ENCODE measurements at regions not wholly inside any gene's neighbourhood (a gene's known extent, or its start where the extent isn't known, plus 50 kb on each side); places are given as distances from the start of the nearest gene placed in this dataset.

GRCh38 chr2:211251016-211251415, 694.6 kb downstream of the CPS1 start:
- Histone ChIP-seq H4K20me1 (ENCODE audit: insufficient read depth) (no peaks in the 10 kb centered on the region), H3K4me3 (replicated peaks in 1 of 2; ENCODE audit: low read depth in 1 of 2, low read length in 2 of 2) (no peak overlapping the region), H3K9me2 (ENCODE audit: insufficient read depth) (no peaks in the 10 kb centered on the region), H3K79me2 (ENCODE audit: insufficient read depth, low read length) (no peaks in the 10 kb centered on the region), H3K4me1 (ENCODE audit: control insufficient read depth in 1 of 2, insufficient read depth in 2 of 2, low read length in 2 of 2) (peaks cover 6 to 7% of the 10 kb centered on the region in 2 experiments; a peak in 2 of 4 replicates), H2AFZ (ENCODE audit: low read depth, low read length, poor library complexity, severe bottlenecking) (no peak overlapping the region), H3K36me3 (ENCODE audit: control insufficient read depth in 1 of 2, insufficient read depth in 2 of 2, low read length in 2 of 2) (no peaks in the 10 kb centered on the region), H3K9me3 (ENCODE audit: control insufficient read depth in 1 of 2, insufficient read depth in 1 of 2, low read depth in 1 of 2, low read length in 2 of 2) (no peaks in the 10 kb centered on the region), H3K4me2 (ENCODE audit: low read length) (no peak overlapping the region), H3K27ac (ENCODE audit: low read depth, low read length) (no peak overlapping the region), H3K9ac (ENCODE audit: low read length) (no peak overlapping the region), H3K27me3 (ENCODE audit: insufficient read depth, low read length) (no peaks in the 10 kb centered on the region)
- no peak for DNase-seq (ENCODE audit: low read depth, low spot score)
- no peak for ATAC-seq
- no TSS peak for BruUV-seq (replicated peaks)
- TF ChIP-seq JUND (IDR thresholded peaks at IDR 0.05) (no peak), POLR2AphosphoS5 (IDR thresholded peaks at IDR 0.05; ENCODE audit: low read depth, low read length) (no peak), ZFX (IDR thresholded peaks at IDR 0.05) (no peak), RAD21 (IDR thresholded peaks at IDR 0.05; ENCODE audit: low read depth) (no peak), SIN3A (IDR thresholded peaks at IDR 0.05; ENCODE audit: low read depth) (no peak), ZNF274 (IDR thresholded peaks at IDR 0.05; ENCODE audit: low read depth, low read length) (no peak), YY1 (IDR thresholded peaks at IDR 0.05; ENCODE audit: extremely low read depth, insufficient replicate concordance, low read depth, low read length) (no peak), ELF1 (IDR thresholded peaks at IDR 0.05; ENCODE audit: borderline replicate concordance, low read depth) (no peak), EGR1 (IDR thresholded peaks at IDR 0.05; ENCODE audit: low read depth) (no peak), FOSL1 (IDR thresholded peaks at IDR 0.05; ENCODE audit: low read depth) (no peak), TCF7L2 (IDR thresholded peaks at IDR 0.05; ENCODE audit: borderline replicate concordance, extremely low read depth, insufficient read depth, insufficient read length) (no peak), EZH2phosphoT487 (IDR thresholded peaks at IDR 0.05; ENCODE audit: borderline replicate concordance) (no peak), POLR2A (IDR thresholded peaks at IDR 0.05; ENCODE audit: borderline replicate concordance, extremely low read depth, insufficient read depth, insufficient read length) (no peak), SRF (IDR thresholded peaks at IDR 0.05; ENCODE audit: low read depth) (no peak)
- TF ChIP-seq, protein P1, sequence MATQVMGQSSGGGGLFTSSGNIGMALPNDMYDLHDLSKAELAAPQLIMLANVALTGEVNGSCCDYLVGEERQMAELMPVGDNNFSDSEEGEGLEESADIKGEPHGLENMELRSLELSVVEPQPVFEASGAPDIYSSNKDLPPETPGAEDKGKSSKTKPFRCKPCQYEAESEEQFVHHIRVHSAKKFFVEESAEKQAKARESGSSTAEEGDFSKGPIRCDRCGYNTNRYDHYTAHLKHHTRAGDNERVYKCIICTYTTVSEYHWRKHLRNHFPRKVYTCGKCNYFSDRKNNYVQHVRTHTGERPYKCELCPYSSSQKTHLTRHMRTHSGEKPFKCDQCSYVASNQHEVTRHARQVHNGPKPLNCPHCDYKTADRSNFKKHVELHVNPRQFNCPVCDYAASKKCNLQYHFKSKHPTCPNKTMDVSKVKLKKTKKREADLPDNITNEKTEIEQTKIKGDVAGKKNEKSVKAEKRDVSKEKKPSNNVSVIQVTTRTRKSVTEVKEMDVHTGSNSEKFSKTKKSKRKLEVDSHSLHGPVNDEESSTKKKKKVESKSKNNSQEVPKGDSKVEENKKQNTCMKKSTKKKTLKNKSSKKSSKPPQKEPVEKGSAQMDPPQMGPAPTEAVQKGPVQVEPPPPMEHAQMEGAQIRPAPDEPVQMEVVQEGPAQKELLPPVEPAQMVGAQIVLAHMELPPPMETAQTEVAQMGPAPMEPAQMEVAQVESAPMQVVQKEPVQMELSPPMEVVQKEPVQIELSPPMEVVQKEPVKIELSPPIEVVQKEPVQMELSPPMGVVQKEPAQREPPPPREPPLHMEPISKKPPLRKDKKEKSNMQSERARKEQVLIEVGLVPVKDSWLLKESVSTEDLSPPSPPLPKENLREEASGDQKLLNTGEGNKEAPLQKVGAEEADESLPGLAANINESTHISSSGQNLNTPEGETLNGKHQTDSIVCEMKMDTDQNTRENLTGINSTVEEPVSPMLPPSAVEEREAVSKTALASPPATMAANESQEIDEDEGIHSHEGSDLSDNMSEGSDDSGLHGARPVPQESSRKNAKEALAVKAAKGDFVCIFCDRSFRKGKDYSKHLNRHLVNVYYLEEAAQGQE (IDR thresholded peaks at IDR 0.05; ENCODE audit: low read depth), result no peak
- TF ChIP-seq, protein P2, sequence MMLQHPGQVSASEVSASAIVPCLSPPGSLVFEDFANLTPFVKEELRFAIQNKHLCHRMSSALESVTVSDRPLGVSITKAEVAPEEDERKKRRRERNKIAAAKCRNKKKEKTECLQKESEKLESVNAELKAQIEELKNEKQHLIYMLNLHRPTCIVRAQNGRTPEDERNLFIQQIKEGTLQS (IDR thresholded peaks at IDR 0.05), result no peak
- TF ChIP-seq, protein P3, sequence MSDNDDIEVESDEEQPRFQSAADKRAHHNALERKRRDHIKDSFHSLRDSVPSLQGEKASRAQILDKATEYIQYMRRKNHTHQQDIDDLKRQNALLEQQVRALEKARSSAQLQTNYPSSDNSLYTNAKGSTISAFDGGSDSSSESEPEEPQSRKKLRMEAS (IDR thresholded peaks at IDR 0.05), result no peak
- TF ChIP-seq, protein P4, sequence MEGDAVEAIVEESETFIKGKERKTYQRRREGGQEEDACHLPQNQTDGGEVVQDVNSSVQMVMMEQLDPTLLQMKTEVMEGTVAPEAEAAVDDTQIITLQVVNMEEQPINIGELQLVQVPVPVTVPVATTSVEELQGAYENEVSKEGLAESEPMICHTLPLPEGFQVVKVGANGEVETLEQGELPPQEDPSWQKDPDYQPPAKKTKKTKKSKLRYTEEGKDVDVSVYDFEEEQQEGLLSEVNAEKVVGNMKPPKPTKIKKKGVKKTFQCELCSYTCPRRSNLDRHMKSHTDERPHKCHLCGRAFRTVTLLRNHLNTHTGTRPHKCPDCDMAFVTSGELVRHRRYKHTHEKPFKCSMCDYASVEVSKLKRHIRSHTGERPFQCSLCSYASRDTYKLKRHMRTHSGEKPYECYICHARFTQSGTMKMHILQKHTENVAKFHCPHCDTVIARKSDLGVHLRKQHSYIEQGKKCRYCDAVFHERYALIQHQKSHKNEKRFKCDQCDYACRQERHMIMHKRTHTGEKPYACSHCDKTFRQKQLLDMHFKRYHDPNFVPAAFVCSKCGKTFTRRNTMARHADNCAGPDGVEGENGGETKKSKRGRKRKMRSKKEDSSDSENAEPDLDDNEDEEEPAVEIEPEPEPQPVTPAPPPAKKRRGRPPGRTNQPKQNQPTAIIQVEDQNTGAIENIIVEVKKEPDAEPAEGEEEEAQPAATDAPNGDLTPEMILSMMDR (IDR thresholded peaks at IDR 0.05 in 2 of 3, conservative IDR thresholded peaks at IDR 0.05 in 1 of 3; ENCODE audit: borderline replicate concordance in 1 of 3, insufficient read depth in 1 of 3, low read depth in 2 of 3, low read length in 2 of 3), result no peak
- ChIA-PET POLR2A (no interaction called here), CTCF (no interaction called here), RAD21 (ENCODE audit: low non-redundant PET in 1 of 2, low total read pairs in 2 of 2, uncharacterized antibody in 2 of 2, unreplicated experiment in 2 of 2) (no interaction called here)
- intact Hi-C loops (cut with micrococcal nuclease), result no loop called here

Measured in HCT116 (cell line).